Neural progenitor cell (in vitro differentiated cells): ENCODE measurements at regions not wholly inside any gene's neighbourhood (a gene's known extent, or its start where the extent isn't known, plus 50 kb on each side); places are given as distances from the start of the nearest gene placed in this dataset.

ENCODE experiments used
- EZH2 ChIP-seq: fragments of 200-600 bp; sonication (generic); IDR thresholded peaks from 2 replicates; pipeline ENCODE4 v1.6.1; 2017; ENCODE audit warnings: antibody characterized with exemption, mild to moderate bottlenecking, moderate library complexity
- TF ChIP-seq, protein P1 (sequence below): fragments of 200-600 bp; sonication (generic); IDR thresholded peaks from 2 replicates; pipeline ENCODE4 v1.5.1; 2017; ENCODE audit warnings: antibody characterized with exemption, mild to moderate bottlenecking

GRCh38 chr4:102139132-102139573 lies 206.1 kb downstream of the SLC39A8 start:
- no peak for TF ChIP-seq EZH2
- TF ChIP-seq, protein P1, sequence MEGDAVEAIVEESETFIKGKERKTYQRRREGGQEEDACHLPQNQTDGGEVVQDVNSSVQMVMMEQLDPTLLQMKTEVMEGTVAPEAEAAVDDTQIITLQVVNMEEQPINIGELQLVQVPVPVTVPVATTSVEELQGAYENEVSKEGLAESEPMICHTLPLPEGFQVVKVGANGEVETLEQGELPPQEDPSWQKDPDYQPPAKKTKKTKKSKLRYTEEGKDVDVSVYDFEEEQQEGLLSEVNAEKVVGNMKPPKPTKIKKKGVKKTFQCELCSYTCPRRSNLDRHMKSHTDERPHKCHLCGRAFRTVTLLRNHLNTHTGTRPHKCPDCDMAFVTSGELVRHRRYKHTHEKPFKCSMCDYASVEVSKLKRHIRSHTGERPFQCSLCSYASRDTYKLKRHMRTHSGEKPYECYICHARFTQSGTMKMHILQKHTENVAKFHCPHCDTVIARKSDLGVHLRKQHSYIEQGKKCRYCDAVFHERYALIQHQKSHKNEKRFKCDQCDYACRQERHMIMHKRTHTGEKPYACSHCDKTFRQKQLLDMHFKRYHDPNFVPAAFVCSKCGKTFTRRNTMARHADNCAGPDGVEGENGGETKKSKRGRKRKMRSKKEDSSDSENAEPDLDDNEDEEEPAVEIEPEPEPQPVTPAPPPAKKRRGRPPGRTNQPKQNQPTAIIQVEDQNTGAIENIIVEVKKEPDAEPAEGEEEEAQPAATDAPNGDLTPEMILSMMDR, result no peak
